Transverse colon (tissue), 4 donors: ENCODE measurements at regions not wholly inside any gene's neighbourhood (a gene's known extent, or its start where the extent isn't known, plus 50 kb on each side); places are given as distances from the start of the nearest gene placed in this dataset.

Source experiments
- DNase-seq: peaks from one replicate; pipeline ENCODE4 v3.0.0-alpha.2; 2019
- H3K27ac ChIP-seq, 4 donors: fragments of 200-600 bp; sonication (generic); 2 replicates each; pipeline ENCODE4 v1.5.1; 2016 to 2018; ENCODE audit warnings: inconsistent platforms in 4 of 4
- H3K27me3 ChIP-seq: fragments of 200-600 bp; sonication (generic); 2 replicates; pipeline ENCODE4 v1.5.1; 2017; ENCODE audit warnings: inconsistent platforms
- H3K36me3 ChIP-seq, 4 donors: fragments of 200-600 bp; sonication (generic); 2 replicates each; pipeline ENCODE4 v1.5.1; 2017 to 2019; ENCODE audit warnings: inconsistent platforms in 4 of 4
- H3K4me1 ChIP-seq, 4 donors: fragments of 200-600 bp; sonication (generic); 2 replicates each; pipeline ENCODE4 v1.5.1; 2017 to 2020; ENCODE audit warnings: inconsistent platforms in 4 of 4
- H3K4me3 ChIP-seq, 4 donors: fragments of 200-600 bp; sonication (generic); 1 replicate in 1 of 4; 2 replicates in 3 of 4; pipeline versions ENCODE4 v1.5.1 to v1.6.1; 2017 to 2019; ENCODE audit warnings: inconsistent platforms in 4 of 4
- H3K9me3 ChIP-seq, 2 donors: fragments of 200-600 bp; sonication (generic); 2 replicates each; pipeline ENCODE4 v1.5.1; 2017 to 2019; ENCODE audit warnings: inconsistent platforms in 2 of 2
- EP300 ChIP-seq: sonication (generic); formaldehyde crosslinking; IDR thresholded peaks from one replicate; pipeline ENCODE4 v1.6.1; 2017; ENCODE audit warnings: antibody characterized with exemption, low read depth
- POLR2A ChIP-seq: fragments of 450-650 bp; IDR thresholded peaks from one replicate; pipeline ENCODE4 v1.6.1; 2016; ENCODE audit warnings: antibody characterized with exemption, mild to moderate bottlenecking, moderate library complexity
- POLR2AphosphoS5 ChIP-seq, 3 donors: sonication (generic); formaldehyde crosslinking; IDR thresholded peaks; one replicate each; pipeline ENCODE4 v1.6.1; 2016; ENCODE audit warnings: antibody characterized with exemption in 3 of 3
- WGBS, 2 donors: methylation state at CpG; one replicate each; pipeline ENCODE4 v1.1.5; 2018; ENCODE audit warnings: low coverage in 1 of 2; 5-methylcytosine and 5-hydroxymethylcytosine counted together
- in situ Hi-C, 4 donors: fragments of 200-750 bp; cut with MboI; loops; one replicate each; pipeline versions ENCODE4 v1.15.0 to v1.15.1; 2017; ENCODE audit warnings: low sequenced_read_pairs in 3 of 4, low pct_ligation_motif_present in 1 of 4, low pct_unique_long_range_greater_than_20kb in 1 of 4
- intact Hi-C: fragments of 100-400 bp; cut with DNase I; formaldehyde crosslinking; loops from one replicate; pipeline ENCODE4 v1.15.1; 2023; ENCODE audit warnings: low total_unique reads
- TF ChIP-seq, protein P1 (sequence below), 5 experiments: fragments of 200-600 bp in 3 of 5; fragments of 450-650 bp in 2 of 5; sonication (generic) in 3 of 5; IDR thresholded peaks; 1 replicate in 2 of 5; 2 replicates in 3 of 5; pipeline ENCODE4 v1.5.1; 2016 to 2017; ENCODE audit warnings: antibody characterized with exemption in 5 of 5, inconsistent platforms in 3 of 5, mild to moderate bottlenecking in 2 of 5, moderate library complexity in 1 of 5

DNA sequence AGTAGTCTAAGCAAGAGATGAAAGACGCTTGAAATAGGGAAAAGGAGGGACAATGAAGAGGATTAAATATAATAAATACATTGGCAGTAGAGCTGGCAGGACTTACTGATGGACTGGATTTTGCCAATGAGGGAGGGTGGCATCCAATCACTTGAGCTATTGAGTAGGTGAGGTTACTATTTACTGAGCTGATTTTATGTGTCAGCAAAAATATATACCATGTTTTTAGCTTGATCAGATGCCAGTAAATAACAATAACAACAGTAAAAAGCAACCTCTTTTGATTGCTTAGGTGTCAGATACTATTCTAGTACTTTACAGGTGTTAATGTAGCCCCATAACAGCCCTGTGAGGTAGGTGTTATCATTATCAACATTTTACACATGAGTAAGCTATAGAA is 187.5 kb upstream of the LMNTD1 start:
- no peaks in the 10 kb centered on the region for H3K4me1 ChIP-seq
- H3K36me3 ChIP-seq, result no peaks in the 10 kb centered on the region
- H3K27me3 ChIP-seq, result no peaks in the 10 kb centered on the region
- no peak for DNase-seq
- no peak overlapping the region for H3K4me3 ChIP-seq
- intact Hi-C loops, result no loop called here
- no peaks in the 10 kb centered on the region for H3K9me3 ChIP-seq
- no peak for TF ChIP-seq EP300
- no peak for TF ChIP-seq POLR2A
- TF ChIP-seq, protein P1, sequence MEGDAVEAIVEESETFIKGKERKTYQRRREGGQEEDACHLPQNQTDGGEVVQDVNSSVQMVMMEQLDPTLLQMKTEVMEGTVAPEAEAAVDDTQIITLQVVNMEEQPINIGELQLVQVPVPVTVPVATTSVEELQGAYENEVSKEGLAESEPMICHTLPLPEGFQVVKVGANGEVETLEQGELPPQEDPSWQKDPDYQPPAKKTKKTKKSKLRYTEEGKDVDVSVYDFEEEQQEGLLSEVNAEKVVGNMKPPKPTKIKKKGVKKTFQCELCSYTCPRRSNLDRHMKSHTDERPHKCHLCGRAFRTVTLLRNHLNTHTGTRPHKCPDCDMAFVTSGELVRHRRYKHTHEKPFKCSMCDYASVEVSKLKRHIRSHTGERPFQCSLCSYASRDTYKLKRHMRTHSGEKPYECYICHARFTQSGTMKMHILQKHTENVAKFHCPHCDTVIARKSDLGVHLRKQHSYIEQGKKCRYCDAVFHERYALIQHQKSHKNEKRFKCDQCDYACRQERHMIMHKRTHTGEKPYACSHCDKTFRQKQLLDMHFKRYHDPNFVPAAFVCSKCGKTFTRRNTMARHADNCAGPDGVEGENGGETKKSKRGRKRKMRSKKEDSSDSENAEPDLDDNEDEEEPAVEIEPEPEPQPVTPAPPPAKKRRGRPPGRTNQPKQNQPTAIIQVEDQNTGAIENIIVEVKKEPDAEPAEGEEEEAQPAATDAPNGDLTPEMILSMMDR (IDR thresholded peaks at IDR 0.05), result no peak
- TF ChIP-seq POLR2AphosphoS5 (IDR thresholded peaks at IDR 0.05), result no peak
- in situ Hi-C loops, result no loop called here
- H3K27ac ChIP-seq, result no peak overlapping the region
- WGBS, 2 donors, result 88 to 100% methylated on average over 1 of the region's 1 CpG

DNA sequence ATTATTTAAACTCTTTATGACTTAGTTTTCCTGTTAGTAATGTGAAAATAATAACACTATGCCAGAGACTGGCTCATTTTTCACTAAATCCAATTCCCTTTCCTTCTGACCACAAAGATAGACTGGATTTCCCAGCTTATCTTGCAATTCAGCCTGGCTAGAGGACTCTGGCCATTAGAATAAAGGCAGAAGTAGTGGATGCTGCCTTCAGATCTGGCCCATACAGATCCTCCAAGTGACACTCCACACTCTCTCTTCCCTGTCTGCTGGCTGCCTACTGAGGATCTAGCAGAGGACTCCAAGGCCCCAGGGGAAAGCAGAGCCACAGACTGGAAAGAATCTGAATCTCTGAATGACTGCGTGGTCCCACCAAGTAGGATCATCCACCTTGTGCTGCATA is 188.8 kb upstream of the LMNTD1 start:
- no peaks in the 10 kb centered on the region for H3K27me3 ChIP-seq
- TF ChIP-seq, protein P1 (IDR thresholded peaks at IDR 0.05), result no peak
- TF ChIP-seq POLR2AphosphoS5 (IDR thresholded peaks at IDR 0.05), result no peak
- H3K36me3 ChIP-seq, result no peaks in the 10 kb centered on the region
- no peaks in the 10 kb centered on the region for H3K4me1 ChIP-seq
- in situ Hi-C loops, result no loop called here
- intact Hi-C loops, result no loop called here
- H3K9me3 ChIP-seq, result no peaks in the 10 kb centered on the region
- WGBS, 2 donors, result 84% methylated on average over 1 of the region's 1 CpG; no CpG with 5 or more reads in 1 of the 2 donors
- no peak overlapping the region for H3K4me3 ChIP-seq
- no peak overlapping the region for H3K27ac ChIP-seq
- no peak for DNase-seq

DNA sequence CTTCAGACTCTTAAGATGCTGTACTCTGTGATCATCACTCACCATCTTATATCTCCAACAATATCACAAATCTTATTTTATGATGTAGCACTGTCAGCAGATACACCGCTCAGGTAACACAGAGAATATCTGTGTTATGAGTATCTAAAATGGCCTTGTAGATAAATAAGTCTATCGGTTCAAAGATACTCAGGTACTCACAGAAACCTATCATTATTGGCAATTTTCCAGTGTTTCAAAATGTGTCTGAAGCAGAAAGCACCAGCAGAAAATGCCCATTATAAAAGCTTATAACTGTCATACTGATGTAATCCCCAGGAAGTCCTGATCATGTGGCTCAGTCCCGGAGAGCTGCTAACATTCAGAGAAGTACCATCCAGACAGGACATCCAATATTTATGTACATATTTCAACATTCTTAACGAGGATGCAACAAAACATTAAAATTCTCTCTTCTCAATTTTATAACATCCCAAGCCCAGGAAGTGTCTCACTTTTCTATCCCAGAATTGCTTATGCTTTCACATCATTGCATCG is 190.7 kb upstream of the LMNTD1 start:
- no peak for TF ChIP-seq POLR2A
- TF ChIP-seq, protein P1 (IDR thresholded peaks at IDR 0.05), result no peak
- TF ChIP-seq POLR2AphosphoS5 (IDR thresholded peaks at IDR 0.05), result no peak
- no peak for TF ChIP-seq EP300
- no peaks in the 10 kb centered on the region for H3K4me1 ChIP-seq
- H3K4me3 ChIP-seq, result no peak overlapping the region
- no peaks in the 10 kb centered on the region for H3K36me3 ChIP-seq
- no peak for DNase-seq
- intact Hi-C loops (no loop called here), in situ Hi-C loops (no loop called here)
- no peak overlapping the region for H3K27ac ChIP-seq
- WGBS, 2 donors, result 68 to 73% methylated on average over 4 to 5 of the region's 5 CpGs
- H3K9me3 ChIP-seq, result no peaks in the 10 kb centered on the region
- no peaks in the 10 kb centered on the region for H3K27me3 ChIP-seq

DNA sequence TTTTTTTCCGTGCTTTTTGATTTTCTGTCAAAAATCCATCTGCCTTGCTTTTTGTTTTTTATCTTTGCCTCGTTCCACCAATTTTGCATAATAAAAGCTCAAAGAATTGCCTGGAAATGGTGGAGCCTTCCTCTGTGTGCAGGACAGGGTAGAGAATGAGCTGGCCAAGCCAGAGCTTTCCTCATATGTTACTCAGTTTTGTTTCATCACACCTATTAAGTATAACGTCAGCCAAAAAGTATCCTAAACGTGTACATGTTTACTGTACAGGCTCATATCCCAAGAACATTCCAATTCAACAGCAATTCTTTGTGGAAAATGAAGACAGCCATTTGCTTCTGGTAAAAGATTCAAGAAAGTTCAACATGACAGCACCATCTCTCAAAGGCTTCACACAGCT is 191.2 kb upstream of the LMNTD1 start:
- Histone ChIP-seq H3K27ac (no peak overlapping the region), H3K27me3 (no peaks in the 10 kb centered on the region), H3K4me3 (no peak overlapping the region), H3K4me1 (no peaks in the 10 kb centered on the region), H3K36me3 (no peaks in the 10 kb centered on the region), H3K9me3 (no peaks in the 10 kb centered on the region)
- no peak for TF ChIP-seq POLR2A
- intact Hi-C loops (no loop called here), in situ Hi-C loops (no loop called here)
- no peak for DNase-seq
- WGBS, 2 donors, result 79 to 87% methylated on average over 4 of the region's 4 CpGs

DNA sequence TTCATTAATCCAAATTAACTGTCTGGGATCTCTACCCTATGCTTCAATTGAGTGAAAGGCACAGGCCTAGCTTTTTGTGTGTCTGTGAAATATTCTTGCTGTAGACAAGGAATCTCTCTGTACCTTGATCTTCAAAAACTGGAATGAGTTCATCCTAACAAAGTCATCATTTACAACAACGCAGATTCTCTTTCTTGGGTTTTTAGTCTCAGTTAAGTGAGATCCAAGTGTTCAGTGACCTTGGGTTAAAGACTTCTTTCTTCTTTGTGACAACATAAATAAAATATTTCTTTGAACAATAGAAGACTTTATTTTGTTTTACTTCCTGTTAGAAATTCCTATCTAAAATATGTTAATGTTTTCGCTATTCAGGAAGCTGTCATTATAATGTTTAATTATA is 192.2 kb upstream of the LMNTD1 start:
- no peak for DNase-seq
- Histone ChIP-seq H3K4me1 (no peaks in the 10 kb centered on the region), H3K36me3 (no peaks in the 10 kb centered on the region), H3K4me3 (no peak overlapping the region), H3K27me3 (no peaks in the 10 kb centered on the region), H3K27ac (no peak overlapping the region), H3K9me3 (no peaks in the 10 kb centered on the region)
- intact Hi-C loops (no loop called here), in situ Hi-C loops (no loop called here)
- TF ChIP-seq, protein P1 (IDR thresholded peaks at IDR 0.05), result no peak
- TF ChIP-seq POLR2AphosphoS5 (IDR thresholded peaks at IDR 0.05), result no peak
- TF ChIP-seq POLR2A, result no peak
- no peak for TF ChIP-seq EP300
- 77 to 80% methylated on average over 2 of the region's 2 CpGs for WGBS, 2 donors
